Activated gamma-delta T cell treated with anti-CD3 and anti-CD28 coated beads, Interleukin-2, amount 50 U/mL, for 16 hours (primary cell): ENCODE measurements at regions not wholly inside any gene's neighbourhood (a gene's known extent, or its start where the extent isn't known, plus 50 kb on each side); places are given as distances from the start of the nearest gene placed in this dataset.
"Not testable (repeated sequence)": the region's sequence is repeated elsewhere in the genome, so short reads cannot be mapped to it uniquely, and the experiment has no call there.

Experiments
- DNase-seq: peaks from one replicate; pipeline ENCODE4 v3.0.0-alpha.2; 2020; ENCODE audit warnings: low read depth

DNA sequence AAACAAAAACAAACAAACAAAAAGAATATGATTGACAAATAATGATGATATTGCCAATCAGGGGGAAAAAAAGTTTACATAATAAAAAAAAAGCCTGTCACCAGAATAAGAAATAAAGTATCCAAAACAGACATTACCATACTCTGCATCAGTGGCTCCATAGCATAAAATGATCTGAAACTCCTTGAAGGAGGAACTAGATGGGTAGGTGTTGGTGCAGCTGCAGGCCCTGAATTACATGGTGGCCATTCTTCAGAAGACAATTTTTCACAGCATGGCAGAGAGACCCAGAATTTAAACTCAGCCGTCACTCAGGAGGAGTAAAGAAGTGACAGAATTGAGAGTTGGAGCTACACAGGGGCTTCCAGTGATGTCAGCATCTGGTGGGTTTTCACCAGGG, 60.2 kb downstream of the GLUL start:
- DNase-seq = no peak

DNA sequence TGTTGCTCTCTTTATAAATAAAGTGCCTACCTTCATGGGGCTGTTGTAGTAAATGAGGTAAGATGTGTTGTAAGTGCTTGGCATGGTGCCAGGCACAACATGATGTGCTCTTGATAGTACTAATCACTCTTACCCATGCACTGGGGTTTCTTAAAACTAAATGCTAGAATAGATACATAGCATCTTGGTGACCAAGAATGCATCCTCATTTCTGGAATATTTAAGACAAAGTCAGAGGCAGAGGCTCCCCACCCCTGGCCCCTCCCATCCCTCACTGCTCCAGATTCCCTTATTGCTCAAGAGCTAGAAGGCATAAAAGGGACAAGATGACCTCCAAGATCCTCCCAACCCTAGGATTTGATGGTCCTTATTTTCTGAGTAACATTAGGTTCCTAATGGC, 61.3 kb downstream of the GLUL start:
- no peak for DNase-seq

DNA sequence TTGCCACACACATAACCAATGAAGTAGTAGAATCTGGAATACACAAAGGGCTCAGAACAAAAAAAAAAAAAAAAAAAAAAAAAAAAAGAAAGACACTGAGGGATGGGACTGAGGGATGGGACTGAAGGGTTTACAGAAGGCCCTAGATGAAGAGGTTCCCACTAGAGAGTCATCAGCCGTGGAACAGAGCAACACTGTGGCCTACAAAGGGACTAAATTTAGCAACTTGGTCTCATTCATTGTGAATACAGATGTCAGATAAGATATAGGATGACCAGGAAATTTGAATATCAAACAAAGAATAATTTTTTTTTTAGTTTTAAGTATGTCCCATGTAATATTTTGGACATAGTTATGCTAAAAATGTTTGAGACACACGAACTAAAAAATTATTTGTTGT, 62.1 kb downstream of the GLUL start:
- no peak for DNase-seq

- no peak for DNase-seq
These were observed 63.0 kb downstream of the GLUL start for GRCh38 chr1:182328591-182328990.

DNA sequence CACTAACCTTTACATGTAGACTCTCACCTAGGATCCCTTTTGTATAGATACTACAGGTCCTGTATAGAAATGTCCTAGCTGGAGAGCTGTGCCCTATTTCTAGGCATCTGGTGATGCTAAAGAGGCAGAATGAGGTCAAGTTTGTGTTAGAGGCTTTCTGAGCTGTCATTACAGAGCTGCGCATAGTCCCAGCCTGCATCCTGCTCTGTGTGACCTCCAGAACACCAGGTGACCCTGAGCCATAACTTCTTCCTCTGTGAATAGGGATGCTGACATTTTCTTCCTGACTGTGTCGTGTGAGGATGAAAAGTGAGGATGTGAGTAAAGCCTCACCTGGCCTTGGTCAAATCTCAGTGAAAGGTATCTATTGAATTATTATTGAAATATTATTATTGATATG, 66.3 kb downstream of the GLUL start:
- DNase-seq = no peak

GRCh38 chr1:182321532-182321931, 70.1 kb downstream of the GLUL start:
- not testable (repeated sequence) for DNase-seq

DNA sequence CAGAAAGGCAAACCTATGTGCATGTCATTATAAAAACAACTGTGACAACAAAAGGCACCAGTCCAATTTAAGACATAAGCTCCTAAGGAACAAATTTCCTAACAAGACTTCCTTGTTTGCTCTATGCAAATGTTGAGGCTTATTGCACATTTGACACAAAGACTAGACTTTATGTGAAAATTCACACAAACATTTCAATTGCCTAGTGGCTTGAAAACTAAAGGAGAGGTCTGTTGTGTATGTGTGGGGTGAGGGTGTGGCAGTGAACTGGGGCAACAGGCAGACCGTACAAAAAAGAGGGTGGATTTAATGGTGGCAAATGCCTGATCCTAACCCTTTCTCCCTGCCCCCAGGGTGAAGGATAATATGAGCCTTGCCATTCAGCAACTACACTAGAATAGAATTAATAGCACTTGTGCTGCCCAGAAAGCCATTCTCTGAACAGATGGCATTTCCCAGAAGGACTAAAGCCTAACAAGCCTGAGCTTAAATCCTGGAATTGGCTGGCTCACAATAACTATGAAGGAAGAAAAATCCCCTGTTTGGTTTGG, 73.9 kb downstream of the GLUL start:
- DNase-seq = no peak

DNA sequence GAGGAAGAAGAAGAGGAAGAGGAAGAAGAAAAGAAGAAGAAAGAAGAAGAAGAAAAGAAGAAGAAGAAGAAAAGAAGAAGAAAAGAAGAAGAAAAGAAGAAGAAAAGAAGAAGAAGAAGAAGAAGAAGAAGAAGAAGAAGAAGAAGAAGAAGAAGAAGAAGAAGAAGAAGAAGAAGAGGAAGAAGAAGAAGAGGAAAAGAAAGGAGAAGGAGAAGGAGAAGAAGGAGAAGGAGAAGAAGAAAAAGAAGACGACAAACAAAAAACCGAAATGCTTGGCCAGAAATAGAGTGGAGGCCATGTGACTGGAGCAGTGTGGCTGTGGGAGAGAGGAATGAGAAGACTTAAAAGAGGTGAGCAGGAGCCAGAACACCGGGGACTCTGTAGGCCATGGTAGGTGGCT, 75.1 kb downstream of the GLUL start:
- DNase-seq = not testable (repeated sequence)

DNA sequence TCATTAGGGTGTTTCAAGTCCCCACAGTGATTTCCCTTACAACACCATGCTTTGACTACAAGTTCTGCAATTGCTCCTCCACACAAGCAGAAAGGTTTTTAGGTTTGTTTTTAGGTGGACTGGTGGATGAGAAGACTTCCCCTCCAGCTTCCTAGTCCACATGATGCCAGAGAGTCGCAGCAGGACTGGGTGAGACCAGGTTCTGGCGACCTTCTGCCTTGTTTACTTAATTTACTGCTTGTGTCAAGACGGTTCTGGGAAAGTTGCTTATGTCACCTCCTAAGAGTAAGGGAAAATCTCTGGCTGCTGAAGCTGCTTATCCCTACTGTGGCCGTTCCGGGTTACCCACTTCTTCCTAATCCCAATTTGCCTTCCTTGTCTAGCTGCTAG, 76.4 kb downstream of the GLUL start:
- no peak for DNase-seq

GRCh38 chr1:182309631-182310351, 81.8 kb downstream of the GLUL start:
- no peak for DNase-seq

GRCh38 chr1:182308826-182309225, 82.8 kb downstream of the GLUL start:
- DNase-seq = no peak

DNA sequence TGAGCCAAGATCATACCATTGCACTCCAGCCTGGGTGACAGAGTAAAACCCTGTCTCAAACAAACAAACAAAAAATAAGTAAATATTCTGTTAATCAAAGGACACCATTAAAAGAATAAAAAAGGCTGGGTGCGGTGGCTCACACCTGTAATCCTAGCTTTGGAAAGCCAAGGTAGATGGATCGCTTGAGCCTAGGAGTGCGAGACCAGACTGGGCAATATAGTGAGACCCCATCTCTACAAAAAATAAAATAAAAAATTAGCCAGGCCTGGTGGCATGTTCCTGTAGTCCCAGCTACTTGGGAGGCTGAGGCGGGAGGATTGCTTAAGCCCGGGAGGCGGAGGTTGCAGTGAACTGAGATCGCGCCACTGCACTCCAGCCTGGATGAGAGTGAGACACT, 84.1 kb downstream of the GLUL start:
- not testable (repeated sequence) for DNase-seq

DNA sequence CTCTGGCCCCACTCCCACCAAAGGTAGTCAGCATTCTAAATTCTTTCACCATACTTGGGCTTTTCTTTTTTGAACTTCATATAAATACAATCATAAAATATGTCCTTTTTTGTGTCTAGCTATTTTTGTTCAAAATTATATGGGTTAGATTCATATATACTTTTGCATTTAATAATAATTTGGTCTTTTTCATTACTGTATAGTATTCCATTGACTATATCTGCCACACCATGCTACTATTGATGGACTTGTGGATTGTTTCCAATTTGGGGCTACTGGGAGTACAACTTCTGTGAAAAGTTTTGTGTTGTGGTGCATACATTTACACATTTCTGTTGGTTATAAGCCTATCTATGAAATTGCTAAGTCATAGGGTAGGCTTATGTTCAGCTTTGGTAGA, 85.7 kb downstream of the GLUL start:
- DNase-seq = no peak

- DNase-seq = no peak
These were observed 87.0 kb downstream of the GLUL start for GRCh38 chr1:182304627-182305026.

GRCh38 chr1:182304218-182304617, 87.4 kb downstream of the GLUL start:
- DNase-seq = no peak

- DNase-seq = no peak
These were observed 87.8 kb downstream of the GLUL start for GRCh38 chr1:182303778-182304177.

- DNase-seq = no peak
These were observed 90.0 kb downstream of the GLUL start for GRCh38 chr1:182301467-182302198.

GRCh38 chr1:182301026-182301436, 90.6 kb downstream of the GLUL start:
- no peak for DNase-seq

DNA sequence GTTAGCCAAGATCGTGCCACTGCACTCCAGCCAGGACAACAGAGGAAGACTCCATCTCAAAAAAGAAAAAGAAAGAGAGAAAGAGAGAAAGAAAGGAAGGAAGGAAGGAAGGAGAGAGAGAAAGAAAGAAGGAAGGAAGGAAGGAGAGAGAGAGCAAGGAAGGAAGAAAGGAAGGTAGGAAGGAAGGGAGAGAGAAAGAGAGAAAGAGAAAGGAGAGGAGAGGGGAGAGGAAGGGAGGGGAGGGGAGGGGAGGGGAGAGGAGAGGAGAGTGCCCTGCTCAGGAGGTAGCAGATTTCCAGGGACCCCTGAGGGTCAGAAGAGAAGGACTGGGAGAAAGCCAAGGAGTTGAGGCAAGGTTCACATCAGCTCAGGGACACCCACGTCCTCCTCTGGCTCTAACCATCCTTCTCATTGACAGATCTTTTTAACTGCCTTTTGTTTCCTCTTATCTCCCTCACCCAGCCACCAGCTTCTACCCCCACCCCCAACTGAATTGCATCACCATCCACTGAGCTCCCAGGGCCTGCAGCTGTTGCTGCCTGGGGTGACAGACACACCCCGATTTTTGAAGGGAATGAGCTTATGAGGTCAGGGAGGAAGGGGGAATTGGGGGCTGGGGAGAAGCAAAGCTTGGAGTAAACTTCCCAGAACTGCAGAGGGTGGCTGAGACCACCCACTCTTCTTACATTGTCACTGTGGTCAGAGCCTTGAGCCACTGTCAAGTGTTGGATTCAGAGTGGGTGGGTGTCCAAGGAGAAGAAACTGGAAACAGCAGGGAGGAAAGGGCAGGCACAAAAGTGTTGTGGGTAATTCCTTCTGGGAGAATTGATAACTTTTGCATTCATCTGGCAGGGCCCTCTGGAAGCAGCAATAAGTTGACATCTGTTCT, 91.6 kb downstream of the GLUL start:
- DNase-seq = no peak

- DNase-seq = not testable (repeated sequence)
These were observed 92.4 kb downstream of the GLUL start for GRCh38 chr1:182299054-182299727.

- DNase-seq = no peak
These were observed 94.3 kb downstream of the GLUL start for GRCh38 chr1:182297335-182297734.

GRCh38 chr1:182295697-182296096, 95.9 kb downstream of the GLUL start:
- no peak for DNase-seq
